ENCODE measurements at regions not wholly inside any gene's neighbourhood (a gene's known extent, or its start where the extent isn't known, plus 50 kb on each side); places are given as distances from the start of the nearest gene placed in this dataset.

- ChIA-PET CTCF (no interaction called here), SMC1A (ENCODE audit: uncharacterized antibody, unreplicated experiment) (no interaction called here), RAD21 (ENCODE audit: unreplicated experiment) (no interaction called here), POLR2A (no interaction called here)
- Histone ChIP-seq H3K4me3 (no peak overlapping the region), H3K9me3 (replicated peaks; ENCODE audit: control insufficient read depth, insufficient read depth, low read length) (peaks cover 2% of the 10 kb centered on the region; the same call in 1 of the 3 replicates), H4K20me1 (ENCODE audit: control insufficient read depth, insufficient read depth) (no peaks in the 10 kb centered on the region), H3K27ac (ENCODE audit: control insufficient read depth, insufficient read depth) (no peak overlapping the region), H3K9ac (ENCODE audit: control insufficient read depth, insufficient read depth, low read length) (no peak overlapping the region), H3K27me3 (replicated peaks in 1 of 2; ENCODE audit: control insufficient read depth in 2 of 2, insufficient read depth in 2 of 2, low read length in 1 of 2) (no peaks in the 10 kb centered on the region), H2AFZ (ENCODE audit: control insufficient read depth, low read depth, low read length) (no peak overlapping the region), H3K36me3 (ENCODE audit: control insufficient read depth in 2 of 2, insufficient read depth in 2 of 2, low read length in 1 of 2) (no peaks in the 10 kb centered on the region), H3K4me1 (ENCODE audit: control insufficient read depth, insufficient read depth, low read length) (no peaks in the 10 kb centered on the region), H3K79me2 (ENCODE audit: control insufficient read depth, insufficient read depth, low read length) (no peaks in the 10 kb centered on the region), H3K4me2 (ENCODE audit: control insufficient read depth, insufficient read depth) (no peak overlapping the region)
- no peak for FAIRE-seq
- 79% methylated on average over 45 of the region's 51 CpGs for WGBS (ENCODE audit: insufficient coverage, insufficient replicate concordance, low lambda C conversion rate, missing lambda C conversion rate)
- BruUV-seq (replicated peaks) = no TSS peak
- TF ChIP-seq ZBTB40 (IDR thresholded peaks at IDR 0.05; ENCODE audit: borderline replicate concordance) (no peak), SRF (IDR thresholded peaks at IDR 0.05; ENCODE audit: low read depth in 2 of 2, low read length in 2 of 2) (no peak), RELA (IDR thresholded peaks at IDR 0.05; ENCODE audit: borderline replicate concordance, partially characterized antibody) (no peak), ZBTB33 (IDR thresholded peaks at IDR 0.05) (no peak), PBX3 (IDR thresholded peaks at IDR 0.05; ENCODE audit: insufficient replicate concordance, low read depth, low read length) (no peak), MLLT1 (IDR thresholded peaks at IDR 0.05) (no peak), HDGF (IDR thresholded peaks at IDR 0.05) (no peak)
- no peak for ATAC-seq
- in situ Hi-C loops (cut with MboI) (no loop called here), intact Hi-C loops (cut with micrococcal nuclease; ENCODE audit: unreplicated experiment) (no loop called here)
- no peak for DNase-seq (ENCODE audit: low read depth, low spot score)
Observed at GRCh38 chr21:14841511-14842472, 223.0 kb downstream of the NRIP1 start.
